GM08714 (cell line): ENCODE measurements at regions not wholly inside any gene's neighbourhood (a gene's known extent, or its start where the extent isn't known, plus 50 kb on each side); places are given as distances from the start of the nearest gene placed in this dataset.

Experiments
- H3K4me3 ChIP-seq: fragments of 200-500 bp; sonication (Bioruptor generic); 2 replicates; pipeline ENCODE4 v1.5.1; 2014; ENCODE audit warnings: mild to moderate bottlenecking, low read length, inconsistent platforms
- ZNF274 ChIP-seq: IDR thresholded peaks from 2 replicates; pipeline ENCODE4 v1.6.1; 2012; ENCODE audit warnings: mild to moderate bottlenecking, low read depth, low read length

GRCh38 chr20:63132131-63132714, 83.7 kb downstream of the YTHDF1 start:
- no peak overlapping the region for H3K4me3 ChIP-seq
- TF ChIP-seq ZNF274, result no peak

DNA sequence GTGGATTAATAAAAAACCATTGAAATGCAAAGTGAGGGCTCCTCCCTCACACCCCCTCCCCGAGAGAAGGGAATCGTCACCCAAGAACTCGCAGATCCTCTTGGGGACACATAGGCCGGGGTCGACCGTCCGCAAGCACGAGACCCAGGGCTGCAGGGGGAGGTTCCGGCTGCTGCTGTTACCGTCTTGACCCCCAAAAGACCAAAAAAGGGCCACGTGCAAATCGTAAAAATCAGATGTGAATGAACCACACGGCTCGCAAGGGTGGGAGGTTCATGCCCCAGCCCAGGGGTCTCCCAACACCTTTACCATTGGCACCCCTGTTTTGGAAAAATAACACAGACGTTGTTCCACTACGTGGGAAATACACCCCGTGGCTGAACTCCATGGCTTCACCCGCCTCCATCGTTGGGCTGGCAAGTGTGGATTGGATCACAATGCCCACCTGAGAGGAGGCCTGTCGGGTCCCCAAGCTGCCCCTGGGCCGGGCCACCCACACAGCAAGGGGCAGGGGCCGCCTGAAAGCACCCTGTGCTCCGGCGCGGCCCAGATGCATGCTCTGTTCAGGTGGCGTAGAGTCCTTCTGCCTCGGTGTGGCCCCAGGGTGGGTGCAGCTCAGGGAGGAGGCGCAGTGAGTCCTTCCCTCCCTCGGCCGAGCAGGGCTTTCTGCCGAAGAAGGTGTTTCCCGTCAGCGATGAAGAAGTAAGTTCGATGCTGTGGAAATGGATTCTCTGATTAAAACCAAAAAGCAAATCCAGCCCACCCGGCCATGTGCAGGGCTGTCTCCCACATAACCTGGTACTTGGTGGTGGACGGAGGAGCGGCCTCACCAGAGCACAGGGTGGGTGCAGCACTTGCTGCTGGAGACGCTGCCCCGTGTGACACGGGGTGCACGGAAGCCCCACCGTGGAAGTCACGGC, 85.0 kb downstream of the YTHDF1 start:
- TF ChIP-seq ZNF274, result no peak
- no peak overlapping the region for H3K4me3 ChIP-seq

DNA sequence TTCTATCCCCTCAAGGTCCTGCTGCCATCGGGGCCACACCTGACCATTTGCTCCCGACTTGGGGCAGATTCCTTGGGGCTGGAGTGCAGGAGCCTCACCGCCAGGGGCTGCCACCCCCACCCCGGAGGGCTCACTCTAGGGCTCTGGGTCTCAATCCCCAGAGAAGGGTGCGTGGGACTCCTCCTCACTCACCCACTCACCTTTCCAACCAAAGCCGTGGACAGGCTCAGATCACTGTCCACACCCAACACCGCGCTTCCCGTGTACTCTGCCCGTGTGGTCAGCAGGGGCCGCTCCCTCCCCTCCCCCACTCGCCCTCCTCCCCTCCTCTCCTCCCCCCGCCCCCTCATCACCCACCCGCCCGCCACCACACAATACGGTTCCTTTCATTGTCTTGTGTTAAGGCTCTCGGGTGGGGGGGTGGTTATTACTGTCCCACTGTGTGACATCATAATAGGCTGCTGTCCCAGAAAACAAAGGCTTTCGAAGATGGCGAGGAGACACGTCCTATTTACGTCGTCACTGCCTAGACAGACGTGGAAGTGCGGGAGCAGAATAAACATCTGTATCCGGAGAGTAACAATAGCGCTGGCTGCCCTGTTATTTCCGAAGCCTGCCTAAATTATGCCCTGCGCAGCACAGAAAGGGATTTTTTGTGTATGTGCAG, 85.8 kb downstream of the YTHDF1 start:
- no peak overlapping the region for H3K4me3 ChIP-seq
- TF ChIP-seq ZNF274, result no peak

DNA sequence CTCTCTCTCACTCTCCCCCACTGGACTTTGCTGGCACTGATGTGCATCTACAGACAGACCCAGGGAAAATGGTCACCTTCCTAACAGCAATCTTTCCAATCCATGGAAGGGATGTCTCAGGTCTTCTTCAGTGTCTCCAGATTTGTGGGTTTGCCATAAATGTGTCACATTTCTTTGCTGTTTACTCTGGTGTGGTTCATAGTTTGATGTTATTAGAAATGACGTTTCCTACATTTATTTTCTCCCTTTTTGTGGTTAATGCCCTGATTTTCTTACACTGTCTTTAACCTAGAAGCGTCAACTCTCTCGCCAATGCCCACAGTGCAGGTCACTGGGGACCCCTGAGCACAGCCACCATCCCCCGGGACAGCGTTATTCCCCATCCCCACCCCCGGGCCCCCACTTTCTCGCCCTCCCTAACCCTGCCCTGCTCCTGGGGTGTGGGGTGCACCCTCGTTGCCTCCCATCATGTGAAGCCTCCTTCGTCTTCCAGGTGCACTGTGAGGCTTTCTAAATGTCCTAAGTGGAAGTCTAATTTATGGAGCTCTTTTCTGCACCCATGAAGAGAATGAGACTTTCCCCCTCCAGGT, 86.5 kb downstream of the YTHDF1 start:
- TF ChIP-seq ZNF274, result no peak
- H3K4me3 ChIP-seq, result no peak overlapping the region

DNA sequence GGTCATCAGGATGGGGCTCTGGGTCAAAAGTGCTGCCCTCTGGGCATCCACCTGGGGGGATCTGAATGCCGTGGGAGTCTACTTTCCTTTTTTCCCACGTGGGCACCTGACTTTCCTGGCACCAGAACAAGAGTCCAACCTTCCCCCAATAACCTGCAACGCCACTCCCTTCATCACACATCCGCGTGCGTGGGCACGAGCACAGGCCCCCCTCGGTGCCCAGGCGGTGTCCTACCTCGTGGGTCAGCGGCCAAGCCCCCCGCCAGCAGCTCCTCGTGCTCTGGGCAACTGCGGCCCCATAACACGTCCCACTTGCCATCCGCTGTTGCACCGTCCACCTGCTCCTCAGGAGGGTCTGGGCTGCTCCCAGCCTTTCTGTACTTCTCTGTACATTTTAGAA, 87.0 kb downstream of the YTHDF1 start:
- H3K4me3 ChIP-seq, result no peak overlapping the region
- no peak for TF ChIP-seq ZNF274

- no peak for TF ChIP-seq ZNF274
- no peak overlapping the region for H3K4me3 ChIP-seq
Measured at GRCh38 chr20:63128367-63128766, 87.6 kb downstream of the YTHDF1 start.

DNA sequence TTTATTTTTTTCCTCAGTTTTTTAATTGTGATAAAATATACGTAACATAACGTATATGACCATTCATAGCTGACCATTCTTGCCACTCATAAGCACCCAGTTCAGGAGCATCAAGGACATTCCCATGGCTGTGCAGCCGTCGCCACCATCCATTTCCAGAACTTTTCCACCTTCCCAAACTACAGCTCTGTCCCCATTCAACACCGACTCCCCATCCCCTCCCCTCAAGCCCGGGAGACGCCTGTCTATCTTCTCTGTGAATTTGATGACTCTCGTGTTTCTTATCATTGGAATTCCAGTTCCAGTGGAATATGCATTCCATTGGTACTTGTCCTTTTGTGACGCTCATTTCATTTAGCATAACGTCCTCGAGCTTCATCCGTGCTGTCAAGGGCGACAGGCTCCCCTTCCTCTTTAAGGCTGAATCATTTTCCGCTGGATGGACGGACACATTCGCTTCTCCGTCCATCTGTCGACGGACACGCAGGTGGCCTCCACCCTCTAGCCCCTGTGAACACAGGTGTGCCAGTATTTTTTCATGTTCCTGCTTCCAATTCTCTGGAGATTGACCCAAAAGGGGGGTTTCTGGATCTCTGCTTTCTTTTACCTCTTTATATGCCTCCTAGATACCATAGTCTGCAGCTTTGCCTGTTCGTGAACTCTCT, 88.1 kb downstream of the YTHDF1 start:
- TF ChIP-seq ZNF274, result no peak
- H3K4me3 ChIP-seq, result no peak overlapping the region

GRCh38 chr20:63126876-63127699, 88.8 kb downstream of the YTHDF1 start:
- TF ChIP-seq ZNF274, result no peak
- no peak overlapping the region for H3K4me3 ChIP-seq

DNA sequence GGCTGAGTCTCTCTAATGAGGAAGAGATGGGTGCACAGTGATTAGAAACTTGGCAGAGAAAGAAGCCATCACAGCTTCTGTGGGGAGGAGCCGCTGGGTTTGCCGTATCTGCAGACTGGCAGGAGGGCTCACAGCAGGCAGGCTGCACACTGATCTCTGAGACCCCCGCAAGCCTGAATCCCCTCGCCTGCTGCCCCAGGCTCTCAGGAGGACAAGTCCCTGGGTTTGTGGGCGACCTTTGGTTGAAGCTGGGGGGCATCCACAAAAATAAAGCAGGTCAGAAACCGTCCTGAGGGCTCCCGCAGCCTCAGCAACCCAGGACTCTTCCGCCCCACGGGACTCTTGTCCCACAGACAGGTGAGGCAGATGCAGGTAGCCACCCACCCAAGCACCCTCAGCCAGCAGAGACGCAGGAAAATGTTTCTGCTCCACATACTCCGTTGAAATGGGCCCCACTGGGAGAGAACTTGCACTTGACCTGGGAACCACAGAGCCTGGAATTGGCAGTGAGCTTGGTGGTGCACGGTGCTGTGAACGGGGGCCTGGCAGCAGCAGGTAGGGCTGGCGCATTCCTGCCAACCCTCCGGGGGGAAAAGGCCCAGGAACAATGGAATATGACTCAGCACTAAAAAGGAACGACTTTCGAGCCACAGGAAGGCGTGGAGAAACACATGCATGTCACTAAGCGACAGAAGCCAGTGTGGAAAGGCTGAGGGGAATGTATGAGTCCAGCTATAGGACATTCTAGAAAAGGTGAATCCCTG, 89.9 kb downstream of the YTHDF1 start:
- no peak overlapping the region for H3K4me3 ChIP-seq
- TF ChIP-seq ZNF274, result no peak

DNA sequence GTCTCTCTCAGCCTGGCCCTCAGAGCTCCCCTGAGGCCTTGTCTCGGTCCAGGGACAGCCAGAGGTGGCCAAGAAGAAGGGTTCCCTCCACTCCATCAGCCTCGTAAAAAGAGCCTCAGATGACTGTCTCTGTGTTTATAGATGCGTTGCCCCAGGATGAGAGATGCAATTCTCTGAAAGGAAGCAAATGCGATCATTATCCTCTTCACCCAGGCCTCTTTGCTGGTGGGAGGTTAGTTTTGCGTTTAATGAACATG, 90.4 kb downstream of the YTHDF1 start:
- no peak overlapping the region for H3K4me3 ChIP-seq

GRCh38 chr20:63124782-63125580, 91.0 kb downstream of the YTHDF1 start:
- TF ChIP-seq ZNF274, result no peak
- H3K4me3 ChIP-seq, result no peak overlapping the region

More for the DNA sequence above, 90.4 kb downstream of the YTHDF1 start:
- TF ChIP-seq ZNF274, result no peak
